Effector memory CD4-positive, alpha-beta T cell (primary cell): ENCODE measurements at regions not wholly inside any gene's neighbourhood (a gene's known extent, or its start where the extent isn't known, plus 50 kb on each side); places are given as distances from the start of the nearest gene placed in this dataset.

Source experiments
- DNase-seq, 3 donors: peaks; one replicate each; pipeline ENCODE4 v3.0.0-alpha.2; 2020
- H3K27ac ChIP-seq: 2 replicates; pipeline ENCODE4 v1.7.0; 2013; ENCODE audit warnings: mild to moderate bottlenecking, low read length, moderate library complexity; ENCODE audit not compliant: insufficient read depth, poor library complexity, severe bottlenecking
- H3K27me3 ChIP-seq: replicated peaks from 2 replicates; pipeline ENCODE4 v1.7.0; 2013; ENCODE audit warnings: mild to moderate bottlenecking, low read length; ENCODE audit not compliant: insufficient read depth, control insufficient read depth, poor library complexity, severe bottlenecking
- H3K36me3 ChIP-seq: 2 replicates; pipeline ENCODE4 v1.7.0; 2013; ENCODE audit warnings: mild to moderate bottlenecking, low read length, moderate library complexity; ENCODE audit not compliant: control insufficient read depth, insufficient read depth
- H3K4me1 ChIP-seq: 2 replicates; pipeline ENCODE4 v1.7.0; 2013; ENCODE audit warnings: low read length, mild to moderate bottlenecking; ENCODE audit not compliant: control insufficient read depth, insufficient read depth, poor library complexity, severe bottlenecking
- H3K4me3 ChIP-seq: 2 replicates; pipeline ENCODE4 v1.7.0; 2013; ENCODE audit warnings: low read length, low read depth, mild to moderate bottlenecking; ENCODE audit not compliant: insufficient read depth, poor library complexity, severe bottlenecking
- H3K9me3 ChIP-seq: 2 replicates; pipeline ENCODE4 v1.7.0; 2013; ENCODE audit warnings: mild to moderate bottlenecking, low read length, moderate library complexity; ENCODE audit not compliant: control insufficient read depth

DNA sequence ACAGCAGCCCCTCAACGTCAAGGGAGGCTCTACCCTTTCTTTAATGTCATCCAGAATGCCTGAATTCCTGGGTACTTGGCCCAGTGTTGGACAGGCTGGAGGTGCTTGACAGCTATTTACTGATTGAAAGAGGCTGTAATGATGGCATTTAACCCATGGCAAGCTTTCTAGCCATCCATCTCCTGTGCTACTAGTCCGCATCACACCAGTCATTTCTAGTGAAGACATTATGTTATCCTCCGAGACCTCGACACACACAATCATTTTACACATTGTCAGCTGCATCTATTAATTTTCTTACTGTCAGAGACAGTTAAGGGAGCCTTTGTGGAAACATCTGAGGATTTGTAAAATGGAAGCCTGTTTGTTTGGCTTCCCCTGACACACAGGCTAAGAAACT is 149.3 kb upstream of the FSTL4 start:
- H3K27ac ChIP-seq, result no peak overlapping the region
- no peaks in the 10 kb centered on the region for H3K9me3 ChIP-seq
- DNase-seq, result no peak
- H3K4me1 ChIP-seq, result no peaks in the 10 kb centered on the region
- no peak overlapping the region for H3K4me3 ChIP-seq
- H3K27me3 ChIP-seq, result no peaks in the 10 kb centered on the region
- H3K36me3 ChIP-seq, result no peaks in the 10 kb centered on the region

- Histone ChIP-seq H3K27ac (no peak overlapping the region), H3K9me3 (no peaks in the 10 kb centered on the region), H3K36me3 (no peaks in the 10 kb centered on the region), H3K27me3 (no peaks in the 10 kb centered on the region), H3K4me1 (no peaks in the 10 kb centered on the region), H3K4me3 (no peak overlapping the region)
- DNase-seq, result no peak
Observed at GRCh38 chr5:133760532-133760931, 148.2 kb upstream of the FSTL4 start.

DNA sequence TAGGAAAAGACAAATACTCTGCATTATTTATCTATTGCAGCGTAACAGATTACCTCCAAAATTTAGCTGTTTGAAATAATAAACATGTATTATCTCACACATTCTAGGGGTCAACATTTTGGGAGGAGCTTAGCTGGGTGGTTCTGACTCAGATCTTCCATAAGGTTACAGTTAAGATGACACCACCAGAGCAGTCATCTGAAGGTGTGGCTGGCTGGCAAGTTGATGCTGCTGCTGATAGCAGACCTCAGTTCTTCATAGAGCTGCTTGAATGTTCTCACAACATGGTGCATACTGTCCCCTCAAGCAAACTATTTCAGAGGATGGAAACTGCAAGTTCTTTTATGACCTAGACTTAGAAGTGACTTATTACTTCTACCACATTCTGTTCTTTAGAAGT is 146.3 kb upstream of the FSTL4 start:
- no peak for DNase-seq
- Histone ChIP-seq H3K36me3 (no peaks in the 10 kb centered on the region), H3K4me1 (no peaks in the 10 kb centered on the region), H3K4me3 (no peak overlapping the region), H3K9me3 (no peaks in the 10 kb centered on the region), H3K27me3 (no peaks in the 10 kb centered on the region), H3K27ac (no peak overlapping the region)

DNA sequence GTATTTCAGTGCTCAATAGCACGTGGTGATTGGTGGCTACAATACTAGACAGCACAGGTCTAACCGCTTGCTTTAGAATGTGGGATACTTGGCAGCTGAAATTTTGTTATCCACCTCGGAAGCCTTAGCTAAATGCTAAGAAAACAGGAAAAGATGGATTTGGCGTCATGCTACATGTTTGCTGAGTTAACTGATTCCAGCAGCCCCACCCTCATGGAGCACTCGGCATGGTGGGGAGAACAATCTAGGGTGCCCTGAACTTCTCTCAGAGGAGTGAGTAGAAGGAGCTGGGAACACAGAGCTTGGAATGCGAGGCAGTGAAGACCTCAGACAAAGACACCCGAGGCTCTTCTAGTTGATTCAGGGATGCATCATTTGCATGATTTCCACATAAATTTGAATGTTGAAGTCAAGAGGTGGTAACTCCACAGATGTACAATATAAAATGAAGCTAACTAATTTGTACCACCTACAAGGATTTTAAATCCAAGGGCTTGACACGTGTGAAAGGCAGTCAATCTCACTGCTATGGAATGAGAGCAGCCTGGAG is 145.1 kb upstream of the FSTL4 start:
- Histone ChIP-seq H3K4me1 (no peaks in the 10 kb centered on the region), H3K36me3 (no peaks in the 10 kb centered on the region), H3K9me3 (no peaks in the 10 kb centered on the region), H3K27ac (no peak overlapping the region), H3K4me3 (no peak overlapping the region), H3K27me3 (no peaks in the 10 kb centered on the region)
- no peak for DNase-seq

DNA sequence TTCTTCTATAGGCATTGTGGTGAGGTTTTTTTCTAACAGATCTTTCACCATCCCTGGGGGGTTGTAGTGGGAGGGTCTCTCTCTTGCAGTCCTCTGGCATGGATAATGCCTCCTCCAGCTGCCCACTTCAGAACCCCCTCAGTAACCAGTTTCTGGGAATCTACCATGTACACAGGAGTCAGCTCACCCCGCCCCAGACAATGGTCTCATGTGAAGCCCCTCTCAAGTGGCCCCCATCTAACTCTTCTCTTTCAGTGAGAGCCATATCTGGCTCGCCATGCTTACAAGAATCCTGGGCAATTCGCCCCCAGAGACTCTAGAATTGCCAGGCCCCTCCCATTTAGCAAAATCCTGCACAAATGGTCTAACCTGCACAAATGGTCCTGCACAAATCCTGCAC is 144.4 kb upstream of the FSTL4 start:
- no peak for DNase-seq
- no peaks in the 10 kb centered on the region for H3K9me3 ChIP-seq
- H3K36me3 ChIP-seq, result no peaks in the 10 kb centered on the region
- no peaks in the 10 kb centered on the region for H3K27me3 ChIP-seq
- no peaks in the 10 kb centered on the region for H3K4me1 ChIP-seq
- H3K4me3 ChIP-seq, result no peak overlapping the region
- H3K27ac ChIP-seq, result no peak overlapping the region

- H3K9me3 ChIP-seq, result no peaks in the 10 kb centered on the region
- H3K4me1 ChIP-seq, result no peaks in the 10 kb centered on the region
- no peak for DNase-seq
- no peaks in the 10 kb centered on the region for H3K27me3 ChIP-seq
- H3K27ac ChIP-seq, result no peak overlapping the region
- H3K4me3 ChIP-seq, result no peak overlapping the region
- no peaks in the 10 kb centered on the region for H3K36me3 ChIP-seq
Observed at GRCh38 chr5:133756036-133756435, 143.7 kb upstream of the FSTL4 start.

GRCh38 chr5:133754575-133755169 is 142.3 kb upstream of the FSTL4 start:
- Histone ChIP-seq H3K9me3 (no peaks in the 10 kb centered on the region), H3K4me3 (no peak overlapping the region), H3K36me3 (no peaks in the 10 kb centered on the region), H3K27me3 (no peaks in the 10 kb centered on the region), H3K27ac (no peak overlapping the region), H3K4me1 (no peaks in the 10 kb centered on the region)
- no peak for DNase-seq

DNA sequence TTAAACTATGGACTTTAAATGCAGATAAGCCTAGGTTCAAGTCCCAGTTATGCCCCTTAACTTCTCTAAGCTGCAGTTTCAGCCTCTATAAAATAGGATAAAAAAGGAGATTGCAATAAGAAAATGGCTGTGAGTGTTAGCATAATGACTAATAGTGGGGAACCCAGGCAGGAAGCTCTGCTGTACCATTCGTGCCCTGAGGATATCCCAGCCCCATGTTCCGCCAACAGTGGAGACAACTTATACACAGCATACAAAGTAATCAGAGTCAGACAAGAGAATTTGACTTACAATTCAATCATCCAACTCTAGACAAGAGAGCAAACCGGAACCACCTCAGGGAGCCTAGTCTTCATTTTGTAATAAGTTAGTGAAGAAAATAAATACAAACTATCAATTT is 141.5 kb upstream of the FSTL4 start:
- no peak overlapping the region for H3K27ac ChIP-seq
- H3K27me3 ChIP-seq, result no peaks in the 10 kb centered on the region
- no peaks in the 10 kb centered on the region for H3K36me3 ChIP-seq
- no peak for DNase-seq
- no peak overlapping the region for H3K4me3 ChIP-seq
- no peaks in the 10 kb centered on the region for H3K9me3 ChIP-seq
- H3K4me1 ChIP-seq, result no peaks in the 10 kb centered on the region

GRCh38 chr5:133751846-133752245 is 139.5 kb upstream of the FSTL4 start:
- Histone ChIP-seq H3K36me3 (no peaks in the 10 kb centered on the region), H3K9me3 (no peaks in the 10 kb centered on the region), H3K4me3 (no peak overlapping the region), H3K27ac (no peak overlapping the region), H3K4me1 (no peaks in the 10 kb centered on the region), H3K27me3 (no peaks in the 10 kb centered on the region)
- no peak for DNase-seq

GRCh38 chr5:133751421-133751820 is 139.1 kb upstream of the FSTL4 start:
- Histone ChIP-seq H3K4me1 (no peaks in the 10 kb centered on the region), H3K4me3 (no peak overlapping the region), H3K36me3 (no peaks in the 10 kb centered on the region), H3K27me3 (no peaks in the 10 kb centered on the region), H3K9me3 (no peaks in the 10 kb centered on the region), H3K27ac (no peak overlapping the region)
- no peak for DNase-seq
